ENCODE measurements at regions not wholly inside any gene's neighbourhood (a gene's known extent, or its start where the extent isn't known, plus 50 kb on each side); places are given as distances from the start of the nearest gene placed in this dataset.

GRCh38 chr1:221162352-221162751, 283.1 kb downstream of the HLX start:
- DNase-seq (ENCODE audit: low read depth), result no peak

DNA sequence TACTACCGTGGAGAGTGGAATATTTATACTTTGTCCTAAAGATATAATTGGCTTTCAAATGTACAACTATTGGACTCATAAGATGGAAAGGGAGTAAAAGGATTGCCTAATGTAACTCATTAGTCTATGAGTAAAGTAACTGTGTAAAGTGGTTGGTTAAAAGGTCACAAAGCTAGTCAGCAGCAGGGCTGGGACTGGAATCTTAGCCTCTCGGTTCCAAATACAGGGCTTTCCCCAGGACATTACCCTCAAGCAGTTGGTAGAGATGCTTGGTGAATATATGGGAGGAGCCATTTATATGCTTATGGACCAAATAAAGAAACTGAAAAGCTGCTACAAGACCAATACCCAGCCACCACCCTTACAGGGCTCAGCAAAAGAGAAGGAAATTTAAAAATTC, 283.7 kb downstream of the HLX start:
- DNase-seq (ENCODE audit: low read depth), result no peak

GRCh38 chr1:221164029-221164428, 284.8 kb downstream of the HLX start:
- peak; percentile 81 for DNase-seq (ENCODE audit: low read depth)

- peak; percentile 89 for DNase-seq (ENCODE audit: low read depth)
Observed at GRCh38 chr1:221164951-221165838, 286.0 kb downstream of the HLX start.

DNA sequence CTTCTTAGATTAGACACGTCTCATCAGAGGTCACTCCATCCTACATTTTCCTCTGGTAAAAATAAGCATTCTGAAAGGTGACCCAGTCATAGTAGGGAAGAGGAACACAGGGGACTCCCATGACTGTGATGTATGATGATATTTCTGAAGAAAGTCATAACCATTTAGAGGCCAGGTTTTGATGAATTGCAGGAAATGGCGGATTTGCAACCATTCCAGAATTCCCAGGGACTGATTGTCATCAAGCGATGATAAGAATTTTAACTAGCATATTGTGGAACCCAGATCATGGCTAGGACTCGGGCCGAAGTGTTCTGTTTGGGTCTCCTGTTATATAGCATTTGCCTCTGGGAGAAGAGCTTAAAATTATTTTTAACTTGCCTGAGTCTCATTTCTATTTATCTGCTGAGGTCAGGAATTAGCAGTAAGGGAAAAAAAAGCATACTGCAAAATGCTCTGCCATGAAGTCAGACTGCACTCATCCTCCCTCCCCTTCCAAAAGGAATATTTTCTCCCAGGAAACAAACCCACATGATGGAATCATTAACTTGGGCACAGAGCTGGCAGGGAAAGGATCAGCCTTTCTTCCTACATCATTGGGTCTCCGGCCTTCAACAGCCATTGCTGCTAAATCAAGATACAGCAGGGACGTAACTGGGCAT, 286.7 kb downstream of the HLX start:
- DNase-seq (ENCODE audit: low read depth), result no peak

DNA sequence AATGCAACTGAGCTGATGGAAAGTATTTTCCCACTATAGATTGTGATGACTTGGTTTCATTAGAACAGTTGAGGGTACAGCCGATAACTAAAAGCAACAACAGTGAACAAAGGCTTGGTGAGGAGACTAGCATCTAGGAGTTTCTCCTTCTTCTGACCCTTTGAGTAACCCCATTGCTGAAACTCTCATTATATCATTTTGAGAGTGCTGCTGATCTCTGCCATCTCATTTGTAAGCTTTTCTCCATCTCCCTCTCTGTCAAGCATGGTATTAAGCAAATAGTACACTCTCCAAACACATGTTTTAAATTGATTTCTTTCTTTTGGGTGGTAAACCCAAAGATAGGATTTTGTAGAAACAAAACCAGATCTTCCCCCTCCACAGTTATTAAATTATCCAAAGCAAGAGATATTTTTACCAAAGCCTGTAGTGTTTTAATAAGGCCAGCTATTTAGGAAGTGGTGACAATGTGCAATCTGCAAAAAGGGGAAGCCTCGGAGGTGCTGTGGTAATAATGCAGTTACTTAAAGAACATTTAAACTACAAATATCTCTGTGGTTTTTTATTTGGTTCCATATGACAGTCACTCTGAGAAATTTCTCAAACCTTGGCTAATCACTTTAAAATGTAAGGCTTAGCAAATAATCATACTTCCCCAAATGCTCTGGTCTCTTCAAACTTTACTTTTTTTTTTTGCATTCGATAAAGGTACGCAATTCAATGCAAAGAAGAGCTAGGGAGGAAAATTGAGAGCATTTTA, 287.5 kb downstream of the HLX start:
- DNase-seq (ENCODE audit: low read depth), result no peak

- DNase-seq (ENCODE audit: low read depth), result peak; percentile 73
Observed at GRCh38 chr1:221169447-221169889, 290.2 kb downstream of the HLX start.

DNA sequence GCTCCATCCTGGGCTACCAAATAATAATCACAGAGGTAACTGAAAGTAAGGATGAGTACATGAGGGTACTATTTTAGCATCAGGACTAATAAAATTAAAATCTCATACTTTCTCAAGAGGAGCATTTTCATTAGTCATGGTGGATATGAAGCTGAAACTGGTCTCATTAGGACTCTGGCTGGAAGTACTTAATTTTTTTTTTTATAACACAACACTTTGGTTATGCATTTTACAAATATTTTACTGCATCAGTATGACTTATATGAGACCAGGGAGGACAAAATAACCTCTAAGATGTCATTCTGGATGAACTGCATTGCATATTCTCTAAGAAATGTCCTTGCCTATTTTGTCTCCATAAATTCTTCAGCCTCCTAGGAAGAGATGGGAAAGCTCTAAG, 290.9 kb downstream of the HLX start:
- DNase-seq (ENCODE audit: low read depth), result no peak

DNA sequence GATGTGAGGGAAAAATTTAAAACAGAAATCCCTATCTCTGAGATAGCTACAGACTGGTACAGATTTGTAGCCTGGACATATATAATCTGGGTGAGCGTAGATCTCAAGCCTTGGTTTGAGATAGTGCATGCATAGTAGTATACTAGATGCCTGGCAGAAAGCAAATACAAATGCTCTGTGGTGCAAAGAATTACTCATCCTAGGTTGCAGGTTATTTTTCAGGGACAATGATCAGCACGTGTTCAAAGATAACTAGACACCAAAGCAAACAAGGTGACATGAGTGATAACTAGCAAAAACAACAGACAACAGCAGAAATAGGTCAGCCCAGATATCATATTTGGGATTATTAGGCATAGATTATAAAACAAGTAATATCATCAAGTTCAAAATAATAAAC, 292.5 kb downstream of the HLX start:
- no peak for DNase-seq (ENCODE audit: low read depth)

- no peak for DNase-seq (ENCODE audit: low read depth)
Observed at GRCh38 chr1:221172841-221173240, 293.6 kb downstream of the HLX start.

GRCh38 chr1:221174330-221174993, 295.2 kb downstream of the HLX start:
- DNase-seq (ENCODE audit: low read depth), result no peak

GRCh38 chr1:221175249-221175648, 296.0 kb downstream of the HLX start:
- DNase-seq (ENCODE audit: low read depth), result no peak

- peak; percentile 78 for DNase-seq (ENCODE audit: low read depth)
Observed at GRCh38 chr1:221180704-221181368, 301.6 kb downstream of the HLX start.

DNA sequence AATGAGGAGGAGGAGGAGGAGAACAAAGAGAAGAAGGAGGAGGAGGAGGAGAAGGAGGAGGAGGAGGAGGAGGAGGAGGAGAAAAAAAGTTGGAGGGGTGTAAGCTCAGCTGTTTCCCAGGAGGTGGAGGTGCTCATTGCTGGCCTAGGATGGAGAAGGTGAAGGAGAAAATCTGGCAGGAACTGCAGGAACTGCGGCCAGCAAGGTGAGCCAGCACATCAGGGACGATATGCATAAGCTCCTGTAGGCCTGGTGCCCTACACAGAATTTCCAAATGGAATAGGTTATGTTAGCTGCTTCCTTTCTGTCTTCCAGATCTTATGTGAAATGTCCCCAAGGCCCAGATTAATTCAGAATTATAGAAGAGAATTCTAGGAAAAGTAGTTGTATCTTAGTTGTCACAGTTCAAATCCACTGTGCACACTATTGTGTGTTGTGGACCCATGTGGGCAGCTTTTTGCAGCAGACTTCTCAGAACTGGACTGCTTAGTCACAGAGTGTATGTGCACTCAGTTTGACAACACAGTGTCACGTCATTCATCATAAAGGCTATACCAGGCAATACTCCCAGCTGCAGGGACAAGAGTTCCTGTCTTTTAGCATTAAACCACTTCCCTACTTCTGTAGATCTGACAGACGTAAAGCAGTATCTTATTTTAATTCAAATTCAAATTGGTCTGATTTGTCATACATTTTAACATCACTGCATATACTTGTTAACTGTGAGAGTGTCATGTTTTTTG, 303.7 kb downstream of the HLX start:
- DNase-seq (ENCODE audit: low read depth), result no peak

- DNase-seq (ENCODE audit: low read depth), result no peak
Observed at GRCh38 chr1:221184131-221184794, 305.0 kb downstream of the HLX start.

GRCh38 chr1:221187174-221187573, 307.9 kb downstream of the HLX start:
- DNase-seq (ENCODE audit: low read depth), result no peak

GRCh38 chr1:221188458-221188857, 309.2 kb downstream of the HLX start:
- DNase-seq (ENCODE audit: low read depth), result peak; percentile 58

GRCh38 chr1:221190249-221190648, 311.0 kb downstream of the HLX start:
- no peak for DNase-seq (ENCODE audit: low read depth)

DNA sequence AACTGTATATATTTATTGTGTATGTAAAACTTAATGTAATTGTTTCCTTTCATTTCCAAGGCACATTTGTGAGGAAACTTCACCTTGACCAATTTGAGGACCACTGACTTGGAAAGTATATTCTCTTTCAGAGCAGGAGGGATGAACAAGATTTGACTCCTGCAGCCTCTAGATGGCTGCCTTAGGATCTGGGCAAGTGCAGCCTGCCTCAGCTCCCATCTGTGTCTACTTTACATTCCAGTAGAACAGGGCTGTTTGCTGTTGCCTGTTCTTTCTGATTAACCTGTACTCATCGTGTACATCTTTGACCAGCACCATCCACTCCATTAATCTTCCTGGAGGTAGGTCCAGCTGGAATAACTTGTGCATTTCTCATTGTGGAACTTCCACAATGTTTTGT, 312.8 kb downstream of the HLX start:
- DNase-seq (ENCODE audit: low read depth), result no peak

DNA sequence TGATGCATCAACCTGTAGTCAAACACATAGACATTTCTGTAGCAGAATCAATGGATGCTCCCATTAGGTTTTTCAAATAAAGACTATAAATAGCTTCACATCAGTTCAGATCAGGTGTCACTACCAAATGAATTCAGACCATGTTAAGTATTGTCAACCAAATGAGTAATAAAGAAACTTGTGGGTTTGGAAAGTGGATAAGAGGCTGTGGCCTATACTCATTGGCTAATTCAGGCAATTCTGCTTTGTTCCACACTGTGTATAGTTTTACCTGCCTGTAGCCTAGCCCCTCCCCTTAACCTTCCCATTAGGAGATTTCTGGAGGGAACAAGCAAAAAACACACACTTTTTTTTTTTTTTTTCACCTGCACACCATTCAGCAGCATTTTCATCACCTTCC, 321.2 kb downstream of the HLX start:
- no peak for DNase-seq (ENCODE audit: low read depth)
